ENCODE measurements at regions not wholly inside any gene's neighbourhood (a gene's known extent, or its start where the extent isn't known, plus 50 kb on each side); places are given as distances from the start of the nearest gene placed in this dataset.

DNA sequence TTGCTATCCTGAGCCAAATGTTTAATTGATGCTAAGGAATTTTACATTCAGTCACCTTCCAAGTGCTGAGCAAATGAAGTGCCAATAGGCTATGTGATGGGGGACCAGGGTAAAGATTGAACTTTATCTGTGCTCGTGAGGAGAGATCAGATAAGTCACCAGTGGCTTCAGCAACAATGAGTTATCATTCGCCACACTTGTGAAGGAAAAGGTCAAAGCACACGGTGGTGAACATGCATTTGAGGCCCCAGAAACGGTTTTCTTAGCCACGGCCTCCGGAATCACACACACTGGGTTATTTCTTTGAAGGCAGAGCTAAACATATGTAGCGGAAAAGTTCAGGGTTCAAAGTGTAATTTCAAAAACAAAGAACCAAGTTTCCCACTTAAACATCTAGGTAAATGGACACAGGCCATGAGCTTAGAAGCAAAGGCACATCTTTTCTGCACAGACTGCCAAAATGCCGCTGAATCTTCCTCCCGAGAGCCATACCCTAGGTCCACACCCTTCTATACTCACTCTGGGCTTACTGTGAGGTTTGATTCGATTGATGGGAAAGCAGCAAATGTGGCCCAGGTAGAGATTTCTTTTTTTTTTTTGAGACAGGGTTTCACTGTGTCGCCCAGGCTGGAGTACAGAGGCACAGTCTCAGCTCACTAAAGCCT is 268.5 kb downstream of the SHQ1 start:
- no peaks in the 10 kb centered on the region for H3K36me3 ChIP-seq (ENCODE audit: control insufficient read depth, insufficient read depth, low read length)
- ATAC-seq = no peak
- no TSS peak for BruUV-seq (replicated peaks)
- intact Hi-C loops (cut with micrococcal nuclease; ENCODE audit: unreplicated experiment) (no loop called here), in situ Hi-C loops (cut with HindIII; ENCODE audit: low pct_unique_long_range_greater_than_20kb, low sequenced_read_pairs) (no loop called here)
- H3K4me3 ChIP-seq (ENCODE audit: low read depth in 2 of 2, low read length in 2 of 2) = no peak overlapping the region
- H3K27ac ChIP-seq (ENCODE audit: low read length) = no peak overlapping the region
- no peak for TF ChIP-seq TCF7L2 (IDR thresholded peaks at IDR 0.05; ENCODE audit: low read depth, low read length)
- TF ChIP-seq, protein P1, sequence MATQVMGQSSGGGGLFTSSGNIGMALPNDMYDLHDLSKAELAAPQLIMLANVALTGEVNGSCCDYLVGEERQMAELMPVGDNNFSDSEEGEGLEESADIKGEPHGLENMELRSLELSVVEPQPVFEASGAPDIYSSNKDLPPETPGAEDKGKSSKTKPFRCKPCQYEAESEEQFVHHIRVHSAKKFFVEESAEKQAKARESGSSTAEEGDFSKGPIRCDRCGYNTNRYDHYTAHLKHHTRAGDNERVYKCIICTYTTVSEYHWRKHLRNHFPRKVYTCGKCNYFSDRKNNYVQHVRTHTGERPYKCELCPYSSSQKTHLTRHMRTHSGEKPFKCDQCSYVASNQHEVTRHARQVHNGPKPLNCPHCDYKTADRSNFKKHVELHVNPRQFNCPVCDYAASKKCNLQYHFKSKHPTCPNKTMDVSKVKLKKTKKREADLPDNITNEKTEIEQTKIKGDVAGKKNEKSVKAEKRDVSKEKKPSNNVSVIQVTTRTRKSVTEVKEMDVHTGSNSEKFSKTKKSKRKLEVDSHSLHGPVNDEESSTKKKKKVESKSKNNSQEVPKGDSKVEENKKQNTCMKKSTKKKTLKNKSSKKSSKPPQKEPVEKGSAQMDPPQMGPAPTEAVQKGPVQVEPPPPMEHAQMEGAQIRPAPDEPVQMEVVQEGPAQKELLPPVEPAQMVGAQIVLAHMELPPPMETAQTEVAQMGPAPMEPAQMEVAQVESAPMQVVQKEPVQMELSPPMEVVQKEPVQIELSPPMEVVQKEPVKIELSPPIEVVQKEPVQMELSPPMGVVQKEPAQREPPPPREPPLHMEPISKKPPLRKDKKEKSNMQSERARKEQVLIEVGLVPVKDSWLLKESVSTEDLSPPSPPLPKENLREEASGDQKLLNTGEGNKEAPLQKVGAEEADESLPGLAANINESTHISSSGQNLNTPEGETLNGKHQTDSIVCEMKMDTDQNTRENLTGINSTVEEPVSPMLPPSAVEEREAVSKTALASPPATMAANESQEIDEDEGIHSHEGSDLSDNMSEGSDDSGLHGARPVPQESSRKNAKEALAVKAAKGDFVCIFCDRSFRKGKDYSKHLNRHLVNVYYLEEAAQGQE (IDR thresholded peaks at IDR 0.05; ENCODE audit: insufficient read depth in 1 of 2, low read depth in 2 of 2, low read length in 1 of 2) = no peak
- no peak for TF ChIP-seq POLR2AphosphoS5 (IDR thresholded peaks at IDR 0.05; ENCODE audit: low read depth, low read length)
- TF ChIP-seq, protein P2, sequence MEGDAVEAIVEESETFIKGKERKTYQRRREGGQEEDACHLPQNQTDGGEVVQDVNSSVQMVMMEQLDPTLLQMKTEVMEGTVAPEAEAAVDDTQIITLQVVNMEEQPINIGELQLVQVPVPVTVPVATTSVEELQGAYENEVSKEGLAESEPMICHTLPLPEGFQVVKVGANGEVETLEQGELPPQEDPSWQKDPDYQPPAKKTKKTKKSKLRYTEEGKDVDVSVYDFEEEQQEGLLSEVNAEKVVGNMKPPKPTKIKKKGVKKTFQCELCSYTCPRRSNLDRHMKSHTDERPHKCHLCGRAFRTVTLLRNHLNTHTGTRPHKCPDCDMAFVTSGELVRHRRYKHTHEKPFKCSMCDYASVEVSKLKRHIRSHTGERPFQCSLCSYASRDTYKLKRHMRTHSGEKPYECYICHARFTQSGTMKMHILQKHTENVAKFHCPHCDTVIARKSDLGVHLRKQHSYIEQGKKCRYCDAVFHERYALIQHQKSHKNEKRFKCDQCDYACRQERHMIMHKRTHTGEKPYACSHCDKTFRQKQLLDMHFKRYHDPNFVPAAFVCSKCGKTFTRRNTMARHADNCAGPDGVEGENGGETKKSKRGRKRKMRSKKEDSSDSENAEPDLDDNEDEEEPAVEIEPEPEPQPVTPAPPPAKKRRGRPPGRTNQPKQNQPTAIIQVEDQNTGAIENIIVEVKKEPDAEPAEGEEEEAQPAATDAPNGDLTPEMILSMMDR (IDR thresholded peaks at IDR 0.05) = no peak
- TF ChIP-seq SIN3A (IDR thresholded peaks at IDR 0.05; ENCODE audit: borderline replicate concordance, insufficient read depth, low read depth, low read length) = no peak
- DNase-seq (ENCODE audit: low read depth, low spot score) = no peak
- no peaks in the 10 kb centered on the region for H3K9me3 ChIP-seq (ENCODE audit: control insufficient read depth, insufficient read depth, low read depth, low read length)
- H3K4me1 ChIP-seq (ENCODE audit: control insufficient read depth, insufficient read depth, low read length) = no peaks in the 10 kb centered on the region
- POLR2A ChIA-PET = no interaction called here
- H3K27me3 ChIP-seq (ENCODE audit: control insufficient read depth, insufficient read depth, low read length) = no peaks in the 10 kb centered on the region
- CTCF ChIA-PET = no interaction called here

DNA sequence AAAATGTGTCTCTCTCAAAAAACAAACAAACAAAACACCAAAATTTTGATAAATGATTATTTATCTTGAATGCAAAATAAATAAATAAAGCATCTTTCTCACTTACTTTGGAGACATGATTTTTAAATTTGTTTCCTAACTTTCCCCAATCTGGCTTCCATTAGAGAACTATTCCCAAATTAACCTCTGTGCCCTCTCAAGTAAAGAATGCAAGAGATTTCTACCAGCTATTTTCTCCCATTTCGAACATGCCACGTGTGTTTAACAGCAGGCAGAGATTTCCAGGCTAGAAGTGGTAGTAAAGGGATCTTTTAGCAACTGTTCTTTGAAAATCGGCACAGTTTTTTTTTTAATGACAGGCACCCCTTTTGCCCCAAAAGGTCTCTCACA is 269.1 kb downstream of the SHQ1 start:
- TF ChIP-seq, protein P2 (IDR thresholded peaks at IDR 0.05) = no peak
- TF ChIP-seq TCF7L2 (IDR thresholded peaks at IDR 0.05; ENCODE audit: low read depth, low read length) (no peak), SIN3A (IDR thresholded peaks at IDR 0.05; ENCODE audit: borderline replicate concordance, insufficient read depth, low read depth, low read length) (no peak), POLR2AphosphoS5 (IDR thresholded peaks at IDR 0.05; ENCODE audit: low read depth, low read length) (no peak)
- TF ChIP-seq, protein P1 (IDR thresholded peaks at IDR 0.05; ENCODE audit: insufficient read depth in 1 of 2, low read depth in 2 of 2, low read length in 1 of 2) = no peak
- in situ Hi-C loops (cut with HindIII; ENCODE audit: low pct_unique_long_range_greater_than_20kb, low sequenced_read_pairs) (no loop called here), intact Hi-C loops (cut with micrococcal nuclease; ENCODE audit: unreplicated experiment) (no loop called here)
- POLR2A ChIA-PET = no interaction called here
- H3K27ac ChIP-seq (ENCODE audit: low read length) = no peak overlapping the region
- H3K27me3 ChIP-seq (ENCODE audit: control insufficient read depth, insufficient read depth, low read length) = no peaks in the 10 kb centered on the region
- no peak for DNase-seq (ENCODE audit: low read depth, low spot score)
- BruUV-seq (replicated peaks) = no TSS peak
- H3K36me3 ChIP-seq (ENCODE audit: control insufficient read depth, insufficient read depth, low read length) = no peaks in the 10 kb centered on the region
- ATAC-seq = no peak
- H3K4me1 ChIP-seq (ENCODE audit: control insufficient read depth, insufficient read depth, low read length) = no peaks in the 10 kb centered on the region
- no peak overlapping the region for H3K4me3 ChIP-seq (ENCODE audit: low read depth in 2 of 2, low read length in 2 of 2)
- CTCF ChIA-PET = no interaction called here
- H3K9me3 ChIP-seq (ENCODE audit: control insufficient read depth, insufficient read depth, low read depth, low read length) = no peaks in the 10 kb centered on the region
